Endodermal cell (in vitro differentiated cells): ENCODE measurements at regions not wholly inside any gene's neighbourhood (a gene's known extent, or its start where the extent isn't known, plus 50 kb on each side); places are given as distances from the start of the nearest gene placed in this dataset.

Experiments used
- DNase-seq: peaks from one replicate; pipeline ENCODE4 v3.0.0-alpha.2; 2017
- H3K27ac ChIP-seq: 2 replicates; pipeline ENCODE4 v1.5.1; 2013; ENCODE audit warnings: mild to moderate bottlenecking, low read depth, low read length, moderate library complexity
- H3K27me3 ChIP-seq: 2 replicates; pipeline ENCODE4 v1.6.1; 2013; ENCODE audit warnings: mild to moderate bottlenecking, low read length, moderate library complexity; ENCODE audit not compliant: insufficient read depth, control insufficient read depth, poor library complexity, severe bottlenecking
- H3K36me3 ChIP-seq: 2 replicates; pipeline ENCODE4 v1.7.0; 2013; ENCODE audit warnings: mild to moderate bottlenecking, low read length, moderate library complexity; ENCODE audit not compliant: control insufficient read depth, insufficient read depth
- H3K4me1 ChIP-seq: one replicate; pipeline ENCODE4 v1.7.0; 2013; ENCODE audit warnings: low read length; ENCODE audit not compliant: control insufficient read depth, insufficient read depth
- H3K4me3 ChIP-seq: 2 replicates; pipeline ENCODE4 v1.5.1; 2013; ENCODE audit warnings: mild to moderate bottlenecking, low read length, moderate library complexity
- H3K9ac ChIP-seq: 2 replicates; pipeline ENCODE4 v1.6.1; 2013; ENCODE audit warnings: mild to moderate bottlenecking, low read length, moderate library complexity; ENCODE audit not compliant: poor library complexity, severe bottlenecking; ENCODE audit errors: extremely low read depth
- H3K9me3 ChIP-seq: 2 replicates; pipeline ENCODE4 v1.6.1; 2013; ENCODE audit warnings: mild to moderate bottlenecking, low read length, moderate library complexity; ENCODE audit not compliant: control insufficient read depth
- H3K27ac Mint-ChIP-seq: 2 replicates; pipeline ENCODE4 v1.8.0; 2020; ENCODE audit warnings: mixed read lengths
- H3K27me3 Mint-ChIP-seq: 2 replicates; pipeline ENCODE4 v1.8.0; 2021; ENCODE audit warnings: mild to moderate bottlenecking, mixed read lengths; ENCODE audit not compliant: insufficient read depth
- H3K36me3 Mint-ChIP-seq: 2 replicates; pipeline ENCODE4 v1.8.0; 2020; ENCODE audit warnings: low read depth, mixed read lengths
- H3K4me1 Mint-ChIP-seq: 2 replicates; pipeline ENCODE4 v1.8.0; 2020; ENCODE audit warnings: mixed read lengths
- H3K4me3 Mint-ChIP-seq: 2 replicates; pipeline ENCODE4 v1.8.0; 2020; ENCODE audit warnings: mild to moderate bottlenecking, moderate library complexity, mixed read lengths
- H3K9me3 Mint-ChIP-seq: 2 replicates; pipeline ENCODE4 v1.8.0; 2020; ENCODE audit warnings: mild to moderate bottlenecking, mixed read lengths
- CTCF ChIP-seq: fragments of 200-600 bp; sonication (generic); conservative IDR thresholded peaks from 2 replicates; pipeline ENCODE4 v1.5.0; 2021; ENCODE audit warnings: antibody characterized with exemption, mild to moderate bottlenecking
- WGBS, 2 experiments: methylation state at CpG; one replicate each; pipeline versions ENCODE4 v1.1.5 to v1.1.7; 2013; ENCODE audit warnings: missing lambda C conversion rate in 2 of 2, mixed read lengths in 1 of 2; ENCODE audit not compliant: insufficient coverage in 1 of 2, insufficient read length in 1 of 2; 5-methylcytosine and 5-hydroxymethylcytosine counted together

GRCh38 chr7:110177463-110177862 lies 913.5 kb upstream of the LRRN3 start:
- Histone ChIP-seq H3K4me3 (no peak overlapping the region), H3K4me1 (no peaks in the 10 kb centered on the region), H3K27me3 (no peaks in the 10 kb centered on the region), H3K27ac (no peak overlapping the region), H3K9ac (no peak overlapping the region), H3K36me3 (no peaks in the 10 kb centered on the region), H3K9me3 (no peaks in the 10 kb centered on the region)
- H3K36me3 Mint-ChIP-seq: no peaks in the 10 kb centered on the region
- no peak for TF ChIP-seq CTCF
- H3K4me3 Mint-ChIP-seq: no peak overlapping the region
- peaks cover 2% of the 10 kb centered on the region for H3K4me1 Mint-ChIP-seq
- no peak for DNase-seq
- no peaks in the 10 kb centered on the region for H3K9me3 Mint-ChIP-seq
- H3K27ac Mint-ChIP-seq: no peak overlapping the region
- H3K27me3 Mint-ChIP-seq: no peaks in the 10 kb centered on the region
- WGBS, 2 experiments: 73 to 93% methylated on average over 2 to 5 of the region's 5 CpGs

- TF ChIP-seq CTCF: no peak
- no peak overlapping the region for H3K27ac ChIP-seq
- Mint-ChIP-seq H3K36me3 (no peaks in the 10 kb centered on the region), H3K4me1 (no peaks in the 10 kb centered on the region), H3K27me3 (no peaks in the 10 kb centered on the region), H3K9me3 (no peaks in the 10 kb centered on the region), H3K4me3 (no peak overlapping the region), H3K27ac (no peak overlapping the region)
- H3K36me3 ChIP-seq: no peaks in the 10 kb centered on the region
- H3K4me3 ChIP-seq: no peak overlapping the region
- no peaks in the 10 kb centered on the region for H3K9me3 ChIP-seq
- 69 to 84% methylated on average over 2 of the region's 2 CpGs for WGBS, 2 experiments
- H3K9ac ChIP-seq: no peak overlapping the region
- H3K27me3 ChIP-seq: no peaks in the 10 kb centered on the region
- H3K4me1 ChIP-seq: no peaks in the 10 kb centered on the region
- DNase-seq: no peak
These were observed 911.9 kb upstream of the LRRN3 start for GRCh38 chr7:110179037-110179436.

GRCh38 chr7:110181768-110182167 lies 909.2 kb upstream of the LRRN3 start:
- Mint-ChIP-seq H3K4me1 (no peaks in the 10 kb centered on the region), H3K27ac (no peak overlapping the region), H3K27me3 (no peaks in the 10 kb centered on the region), H3K9me3 (no peaks in the 10 kb centered on the region), H3K4me3 (no peak overlapping the region), H3K36me3 (no peaks in the 10 kb centered on the region)
- no peak overlapping the region for H3K27ac ChIP-seq
- no peaks in the 10 kb centered on the region for H3K4me1 ChIP-seq
- TF ChIP-seq CTCF: no peak
- H3K27me3 ChIP-seq: no peaks in the 10 kb centered on the region
- H3K4me3 ChIP-seq: no peak overlapping the region
- no peak for DNase-seq
- H3K36me3 ChIP-seq: no peaks in the 10 kb centered on the region
- 95 to 100% methylated on average over 4 to 6 of the region's 6 CpGs for WGBS, 2 experiments
- no peaks in the 10 kb centered on the region for H3K9me3 ChIP-seq
- no peak overlapping the region for H3K9ac ChIP-seq
